NT2/D1 (cell line): ENCODE measurements at regions not wholly inside any gene's neighbourhood (a gene's known extent, or its start where the extent isn't known, plus 50 kb on each side); places are given as distances from the start of the nearest gene placed in this dataset.

Experiments
- SUZ12 ChIP-seq: IDR thresholded peaks from 2 replicates; pipeline ENCODE4 v1.6.1; 2011; ENCODE audit not compliant: insufficient read length, insufficient read depth; ENCODE audit errors: extremely low read depth
- YY1 ChIP-seq: IDR thresholded peaks from 2 replicates; pipeline ENCODE4 v1.6.1; 2011; ENCODE audit not compliant: insufficient read length, insufficient read depth
- ZNF274 ChIP-seq: IDR thresholded peaks from 2 replicates; pipeline ENCODE4 v1.6.1; 2011; ENCODE audit warnings: mild to moderate bottlenecking, low read depth, low read length

DNA sequence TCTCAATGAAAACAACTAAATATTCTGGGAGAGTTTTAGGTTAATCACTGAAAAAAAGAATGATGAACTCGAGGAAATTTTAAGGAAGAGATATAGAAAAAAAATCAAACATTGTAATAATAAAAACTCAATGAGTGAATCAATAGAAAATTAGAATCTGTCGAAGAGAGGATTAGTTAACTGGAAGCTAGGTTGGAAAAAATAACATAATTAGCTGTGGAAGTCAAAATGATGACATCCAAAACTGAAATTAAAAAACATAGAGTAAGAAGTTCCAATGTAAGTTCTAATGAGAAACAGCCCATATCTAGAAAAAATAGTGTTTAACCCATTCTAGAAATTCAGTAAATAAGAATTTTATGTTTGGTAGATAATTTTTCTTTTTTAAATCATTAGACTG, 299.3 kb upstream of the RARB start:
- TF ChIP-seq YY1 (no peak), SUZ12 (no peak), ZNF274 (no peak)
